ENCODE measurements at regions not wholly inside any gene's neighbourhood (a gene's known extent, or its start where the extent isn't known, plus 50 kb on each side); places are given as distances from the start of the nearest gene placed in this dataset.

GRCh38 chr13:53336441-53337160, 308.0 kb downstream of the OLFM4 start:
- Histone ChIP-seq H4K20me1 (replicated peaks; ENCODE audit: control insufficient read depth, extremely low read depth, insufficient read depth, low read length) (no peaks in the 10 kb centered on the region), H3K27ac (ENCODE audit: insufficient read depth, low read depth, low read length) (no peak overlapping the region), H3K4me2 (ENCODE audit: insufficient read depth, low read length) (no peak overlapping the region), H3K36me3 (ENCODE audit: control insufficient read depth in 2 of 2, extremely low read depth in 1 of 2, insufficient read depth in 2 of 2, low read length in 2 of 2) (no peaks in the 10 kb centered on the region), H3K9me3 (replicated peaks; ENCODE audit: control insufficient read depth, insufficient read depth, low read length) (peaks cover 6% of the 10 kb centered on the region), H3K4me3 (replicated peaks in 1 of 3; ENCODE audit: insufficient read depth in 1 of 3, low read depth in 1 of 3, low read length in 3 of 3) (no peak overlapping the region), H3K79me2 (ENCODE audit: control insufficient read depth, insufficient read depth, low read length) (no peaks in the 10 kb centered on the region), H3K9ac (replicated peaks; ENCODE audit: extremely low read depth, insufficient read depth, low read length) (no peak overlapping the region), H3K27me3 (ENCODE audit: control insufficient read depth in 2 of 2, insufficient read depth in 2 of 2, low read length in 2 of 2) (no peaks in the 10 kb centered on the region), H2AFZ (ENCODE audit: low read depth, low read length) (no peak overlapping the region), H3K4me1 (ENCODE audit: control insufficient read depth, extremely low read depth, insufficient read depth, low read length) (no peaks in the 10 kb centered on the region), H3K9me1 (replicated peaks; ENCODE audit: control insufficient read depth, extremely low read depth, insufficient read depth, low read length) (no peaks in the 10 kb centered on the region)
- FAIRE-seq: no peak
- TF ChIP-seq CTCF (IDR thresholded peaks at IDR 0.05; ENCODE audit: extremely low read depth in 1 of 2, insufficient read depth in 1 of 2, low read depth in 1 of 2, low read length in 2 of 2) (no peak), JUN (IDR thresholded peaks at IDR 0.05; ENCODE audit: borderline replicate concordance, insufficient read depth, insufficient read length, low read depth) (no peak), EZH2 (IDR thresholded peaks at IDR 0.05; ENCODE audit: borderline replicate concordance, low read depth, low read length, severe bottlenecking) (no peak), GATA2 (IDR thresholded peaks at IDR 0.05; ENCODE audit: insufficient read depth, insufficient read length, low read depth, low read length) (no peak), FOS (IDR thresholded peaks at IDR 0.05; ENCODE audit: borderline replicate concordance, insufficient read depth, low read length) (no peak), POLR2AphosphoS5 (IDR thresholded peaks at IDR 0.05; ENCODE audit: insufficient read depth, low read depth, low read length) (no peak), MYC (IDR thresholded peaks at IDR 0.05; ENCODE audit: low read depth, low read length) (no peak)
- no TSS peak for BruUV-seq (replicated peaks)
- POLR2A ChIA-PET: no interaction called here
- DNase-seq (ENCODE audit: low read depth, low spot score): no peak
- CTCF ChIA-PET: no interaction called here
- dilution Hi-C loops (cut with MboI; ENCODE audit: extremely low pct_ligation_motif_present, low sequenced_read_pairs) (no loop called here), intact Hi-C loops (cut with micrococcal nuclease) (no loop called here)
